Parathyroid adenoma (tissue), 2 donors: ENCODE measurements at regions not wholly inside any gene's neighbourhood (a gene's known extent, or its start where the extent isn't known, plus 50 kb on each side); places are given as distances from the start of the nearest gene placed in this dataset.

Experiments used
- H2AFZ ChIP-seq: fragments of 300-600 bp; sonication (generic); one replicate; pipeline ENCODE4 v1.7.0; 2017; ENCODE audit warnings: antibody characterized with exemption, mild to moderate bottlenecking
- H3K27ac ChIP-seq: fragments of 300-600 bp; sonication (generic); one replicate; pipeline ENCODE4 v1.7.0; 2017
- H3K27me3 ChIP-seq: fragments of 300-600 bp; sonication (generic); one replicate; pipeline ENCODE4 v1.7.0; 2017; ENCODE audit warnings: low read length; ENCODE audit not compliant: control insufficient read depth, insufficient read depth
- H3K36me3 ChIP-seq: fragments of 300-600 bp; sonication (generic); one replicate; pipeline ENCODE4 v1.7.0; 2017; ENCODE audit warnings: low read length; ENCODE audit not compliant: control insufficient read depth, insufficient read depth
- H3K4me1 ChIP-seq: fragments of 300-600 bp; sonication (generic); one replicate; pipeline ENCODE4 v1.7.0; 2017; ENCODE audit warnings: control low read depth
- H3K4me2 ChIP-seq: fragments of 300-600 bp; sonication (generic); one replicate; pipeline ENCODE4 v1.7.0; 2017; ENCODE audit warnings: low read length
- H3K4me3 ChIP-seq: fragments of 300-600 bp; sonication (generic); one replicate; pipeline ENCODE4 v1.7.0; 2017; ENCODE audit warnings: low read depth, low read length
- H3K79me2 ChIP-seq: fragments of 300-600 bp; sonication (generic); one replicate; pipeline ENCODE4 v1.7.0; 2017; ENCODE audit warnings: control low read depth
- H3K9ac ChIP-seq: fragments of 300-600 bp; sonication (generic); one replicate; pipeline ENCODE4 v1.7.0; 2017; ENCODE audit warnings: mild to moderate bottlenecking
- H3K9me3 ChIP-seq: fragments of 300-600 bp; sonication (generic); one replicate; pipeline ENCODE4 v1.7.0; 2017; ENCODE audit warnings: low read length; ENCODE audit not compliant: control insufficient read depth
- TF ChIP-seq, protein P1 (sequence below): fragments of 300-600 bp; sonication (generic); IDR thresholded peaks from one replicate; pipeline ENCODE4 v1.7.0; 2017; ENCODE audit warnings: antibody characterized with exemption, mild to moderate bottlenecking
- donor health status: primary hyperparathyroidism.

DNA sequence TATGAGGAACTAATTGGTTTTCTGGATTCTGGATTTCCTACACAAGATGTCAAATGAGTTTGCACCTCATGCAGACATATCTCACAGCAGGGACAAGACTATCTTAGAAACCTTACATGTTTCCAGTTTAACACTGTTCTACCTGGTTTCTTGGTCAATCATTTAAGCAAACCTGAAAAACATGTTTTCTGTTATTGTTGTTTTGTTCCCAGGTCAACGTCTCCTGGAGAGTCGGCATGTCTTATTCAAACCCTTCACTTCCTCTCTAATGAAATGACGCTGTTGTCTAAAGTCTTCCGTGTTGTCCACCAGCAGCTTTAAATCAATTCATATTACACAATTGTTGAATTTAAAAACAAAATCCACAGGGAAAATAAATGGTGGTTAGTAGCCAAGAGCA, 150.9 kb downstream of the CNTN3 start:
- H3K27me3 ChIP-seq = no peaks in the 10 kb centered on the region
- no peaks in the 10 kb centered on the region for H3K4me1 ChIP-seq
- no peaks in the 10 kb centered on the region for H3K9me3 ChIP-seq
- H3K36me3 ChIP-seq = no peaks in the 10 kb centered on the region
- no peak overlapping the region for H3K27ac ChIP-seq
- no peak overlapping the region for H3K4me3 ChIP-seq
- H3K9ac ChIP-seq = no peak overlapping the region
- TF ChIP-seq, protein P1, sequence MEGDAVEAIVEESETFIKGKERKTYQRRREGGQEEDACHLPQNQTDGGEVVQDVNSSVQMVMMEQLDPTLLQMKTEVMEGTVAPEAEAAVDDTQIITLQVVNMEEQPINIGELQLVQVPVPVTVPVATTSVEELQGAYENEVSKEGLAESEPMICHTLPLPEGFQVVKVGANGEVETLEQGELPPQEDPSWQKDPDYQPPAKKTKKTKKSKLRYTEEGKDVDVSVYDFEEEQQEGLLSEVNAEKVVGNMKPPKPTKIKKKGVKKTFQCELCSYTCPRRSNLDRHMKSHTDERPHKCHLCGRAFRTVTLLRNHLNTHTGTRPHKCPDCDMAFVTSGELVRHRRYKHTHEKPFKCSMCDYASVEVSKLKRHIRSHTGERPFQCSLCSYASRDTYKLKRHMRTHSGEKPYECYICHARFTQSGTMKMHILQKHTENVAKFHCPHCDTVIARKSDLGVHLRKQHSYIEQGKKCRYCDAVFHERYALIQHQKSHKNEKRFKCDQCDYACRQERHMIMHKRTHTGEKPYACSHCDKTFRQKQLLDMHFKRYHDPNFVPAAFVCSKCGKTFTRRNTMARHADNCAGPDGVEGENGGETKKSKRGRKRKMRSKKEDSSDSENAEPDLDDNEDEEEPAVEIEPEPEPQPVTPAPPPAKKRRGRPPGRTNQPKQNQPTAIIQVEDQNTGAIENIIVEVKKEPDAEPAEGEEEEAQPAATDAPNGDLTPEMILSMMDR = no peak
- H3K4me2 ChIP-seq = no peak overlapping the region
- no peaks in the 10 kb centered on the region for H3K79me2 ChIP-seq
- no peak overlapping the region for H2AFZ ChIP-seq

DNA sequence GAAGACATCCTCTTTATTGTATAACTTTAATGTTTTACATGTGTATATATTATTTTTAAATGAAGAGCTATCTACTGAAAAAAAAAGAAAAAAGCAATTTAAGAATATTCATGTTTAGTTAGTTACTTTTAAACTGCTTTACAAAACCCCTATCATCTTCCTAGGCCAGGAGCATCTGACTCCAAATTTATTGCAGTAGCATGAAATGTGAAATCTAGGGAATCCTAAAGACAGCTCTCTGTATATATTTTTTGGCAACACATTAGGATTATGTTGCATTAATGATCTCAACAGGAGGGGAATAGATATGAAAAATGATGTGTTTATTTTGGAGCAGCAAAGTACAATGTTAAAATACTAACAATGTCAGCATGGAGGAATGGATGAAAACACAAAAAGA, 158.3 kb downstream of the CNTN3 start:
- no peak overlapping the region for H3K4me2 ChIP-seq
- H3K9ac ChIP-seq = no peak overlapping the region
- H3K9me3 ChIP-seq = no peaks in the 10 kb centered on the region
- no peaks in the 10 kb centered on the region for H3K27me3 ChIP-seq
- H3K79me2 ChIP-seq = no peaks in the 10 kb centered on the region
- no peak overlapping the region for H3K4me3 ChIP-seq
- H3K4me1 ChIP-seq = no peaks in the 10 kb centered on the region
- no peaks in the 10 kb centered on the region for H3K36me3 ChIP-seq
- TF ChIP-seq, protein P1 = no peak
- H2AFZ ChIP-seq = no peak overlapping the region
- H3K27ac ChIP-seq = no peak overlapping the region

DNA sequence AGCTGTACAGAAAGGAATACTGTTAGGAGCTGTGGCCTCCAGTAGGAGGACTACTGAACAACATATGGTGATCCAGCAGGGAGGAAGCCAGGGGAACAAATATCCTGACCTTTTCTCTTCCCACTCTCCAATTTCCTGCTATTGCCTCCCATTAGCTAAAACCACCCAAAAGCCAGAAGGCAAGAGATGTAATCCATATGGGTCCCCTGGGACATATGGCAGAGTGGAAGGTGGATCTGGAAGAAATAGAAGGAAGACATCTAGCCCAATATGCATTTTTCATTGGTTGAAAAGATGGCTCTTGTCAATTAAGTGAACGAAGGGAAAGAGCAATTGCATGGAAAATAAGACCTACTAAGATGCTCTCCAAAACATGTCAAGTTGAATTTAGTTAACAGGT, 167.2 kb downstream of the CNTN3 start:
- Histone ChIP-seq H3K9ac (no peak overlapping the region), H3K4me3 (no peak overlapping the region), H3K9me3 (no peaks in the 10 kb centered on the region), H3K79me2 (no peaks in the 10 kb centered on the region), H3K4me2 (no peak overlapping the region), H2AFZ (no peak overlapping the region), H3K27me3 (no peaks in the 10 kb centered on the region), H3K4me1 (no peaks in the 10 kb centered on the region), H3K27ac (no peak overlapping the region), H3K36me3 (no peaks in the 10 kb centered on the region)
- TF ChIP-seq, protein P1 = no peak

DNA sequence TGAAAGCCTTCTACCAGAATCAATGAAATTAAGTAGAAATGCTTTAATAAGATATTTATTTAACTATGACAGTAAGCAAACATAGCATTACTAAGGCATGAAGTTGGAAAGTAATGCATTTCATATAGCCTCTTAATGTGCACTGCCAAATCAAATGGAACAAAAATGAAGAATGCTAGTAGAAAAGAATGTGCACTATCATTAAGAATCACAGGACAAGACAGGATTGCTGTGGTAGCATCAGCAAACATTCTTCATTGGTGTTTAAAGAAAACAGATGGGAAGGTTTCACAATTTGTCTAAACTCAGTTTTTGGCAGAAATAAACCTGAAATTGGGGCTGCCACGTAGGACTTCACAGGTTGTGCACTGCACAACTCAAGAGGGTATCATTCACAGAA, 168.9 kb downstream of the CNTN3 start:
- H3K9ac ChIP-seq = no peak overlapping the region
- H3K27me3 ChIP-seq = no peaks in the 10 kb centered on the region
- TF ChIP-seq, protein P1 = no peak
- no peak overlapping the region for H3K27ac ChIP-seq
- H3K36me3 ChIP-seq = no peaks in the 10 kb centered on the region
- H2AFZ ChIP-seq = no peak overlapping the region
- H3K9me3 ChIP-seq = no peaks in the 10 kb centered on the region
- no peaks in the 10 kb centered on the region for H3K79me2 ChIP-seq
- no peak overlapping the region for H3K4me2 ChIP-seq
- H3K4me1 ChIP-seq = no peaks in the 10 kb centered on the region
- H3K4me3 ChIP-seq = no peak overlapping the region

DNA sequence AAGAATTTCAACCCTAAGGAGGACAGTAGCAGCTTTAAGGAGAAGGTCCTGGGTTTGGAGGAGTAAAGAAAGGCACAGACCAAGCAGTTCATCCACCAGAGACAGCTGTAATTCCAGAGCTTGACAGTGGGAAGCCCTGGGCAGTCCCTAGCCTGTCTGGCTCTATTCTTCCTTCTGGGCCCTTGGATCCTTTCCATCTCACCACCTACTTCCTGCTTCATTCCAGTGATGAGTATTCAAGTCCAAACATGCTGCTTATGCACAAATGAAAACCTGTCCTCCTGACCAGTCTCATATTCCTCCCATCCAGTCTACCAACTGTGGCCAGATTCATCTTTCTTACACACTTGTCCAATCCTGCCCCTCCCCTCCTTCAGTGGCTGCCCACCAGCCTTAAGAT, 171.4 kb downstream of the CNTN3 start:
- H3K4me2 ChIP-seq = no peak overlapping the region
- no peaks in the 10 kb centered on the region for H3K4me1 ChIP-seq
- H3K27ac ChIP-seq = no peak overlapping the region
- H3K36me3 ChIP-seq = no peaks in the 10 kb centered on the region
- H3K9ac ChIP-seq = no peak overlapping the region
- no peak overlapping the region for H3K4me3 ChIP-seq
- no peaks in the 10 kb centered on the region for H3K79me2 ChIP-seq
- H2AFZ ChIP-seq = no peak overlapping the region
- H3K27me3 ChIP-seq = no peaks in the 10 kb centered on the region
- H3K9me3 ChIP-seq = no peaks in the 10 kb centered on the region
- TF ChIP-seq, protein P1 = no peak
